ENCODE measurements at regions not wholly inside any gene's neighbourhood (a gene's known extent, or its start where the extent isn't known, plus 50 kb on each side); places are given as distances from the start of the nearest gene placed in this dataset.

GRCh38 chr3:116618930-116619329 is 90.6 kb upstream of the TUSC7 start:
- TF ChIP-seq POLR2A (IDR thresholded peaks at IDR 0.05) (no peak), CTCF (IDR thresholded peaks at IDR 0.05) (no peak)
- intact Hi-C loops (cut with DNase I), result no loop called here
- no peak overlapping the region for H3K4me3 ChIP-seq
- no peaks in the 10 kb centered on the region for H3K4me1 ChIP-seq
- H3K27ac ChIP-seq, result no peak overlapping the region
- no peaks in the 10 kb centered on the region for H3K36me3 ChIP-seq (replicated peaks in 1 of 2; ENCODE audit: insufficient read depth in 1 of 2, low read depth in 2 of 2)
- 73 to 79% methylated on average over 2 of the region's 2 CpGs for WGBS, 2 donors
- H3K9me3 ChIP-seq, result no peaks in the 10 kb centered on the region
- H3K27me3 ChIP-seq, result no peaks in the 10 kb centered on the region
- ATAC-seq (no peak), DNase-seq (no peak)

GRCh38 chr3:116630494-116630893 is 79.1 kb upstream of the TUSC7 start:
- H3K4me1 ChIP-seq, result no peaks in the 10 kb centered on the region
- no peaks in the 10 kb centered on the region for H3K27me3 ChIP-seq
- no peaks in the 10 kb centered on the region for H3K9me3 ChIP-seq
- no peaks in the 10 kb centered on the region for H3K36me3 ChIP-seq (replicated peaks in 1 of 2; ENCODE audit: insufficient read depth in 1 of 2, low read depth in 2 of 2)
- no peak for TF ChIP-seq CTCF (IDR thresholded peaks at IDR 0.05)
- no peak for TF ChIP-seq POLR2A (IDR thresholded peaks at IDR 0.05)
- DNase-seq, result no peak
- no peak overlapping the region for H3K4me3 ChIP-seq
- WGBS, 2 donors, result 51% methylated on average over 4 of the region's 4 CpGs
- ATAC-seq, result no peak
- intact Hi-C loops (cut with DNase I), result no loop called here
- H3K27ac ChIP-seq, result no peak overlapping the region

- Histone ChIP-seq H3K4me1 (no peaks in the 10 kb centered on the region), H3K27ac (no peak overlapping the region), H3K4me3 (no peak overlapping the region), H3K27me3 (no peaks in the 10 kb centered on the region), H3K9me3 (no peaks in the 10 kb centered on the region), H3K36me3 (replicated peaks in 1 of 2; ENCODE audit: insufficient read depth in 1 of 2, low read depth in 2 of 2) (no peaks in the 10 kb centered on the region)
- WGBS, 2 donors, result 61 to 68% methylated on average over 2 of the region's 2 CpGs
- DNase-seq, result no peak
- intact Hi-C loops (cut with DNase I), result no loop called here
- TF ChIP-seq CTCF (IDR thresholded peaks at IDR 0.05), result no peak
- no peak for TF ChIP-seq POLR2A (IDR thresholded peaks at IDR 0.05)
- ATAC-seq, result no peak
Observed at GRCh38 chr3:116639641-116640040, 69.9 kb upstream of the TUSC7 start.

GRCh38 chr3:116640109-116640508 is 69.5 kb upstream of the TUSC7 start:
- ATAC-seq (no peak), DNase-seq (no peak)
- Histone ChIP-seq H3K9me3 (no peaks in the 10 kb centered on the region), H3K4me1 (no peaks in the 10 kb centered on the region), H3K36me3 (replicated peaks in 1 of 2; ENCODE audit: insufficient read depth in 1 of 2, low read depth in 2 of 2) (no peaks in the 10 kb centered on the region), H3K4me3 (no peak overlapping the region), H3K27ac (no peak overlapping the region), H3K27me3 (no peaks in the 10 kb centered on the region)
- intact Hi-C loops (cut with DNase I), result no loop called here
- 57 to 70% methylated on average over 3 of the region's 3 CpGs for WGBS, 2 donors
- TF ChIP-seq POLR2A (IDR thresholded peaks at IDR 0.05) (no peak), CTCF (IDR thresholded peaks at IDR 0.05) (no peak)

- no peaks in the 10 kb centered on the region for H3K9me3 ChIP-seq
- TF ChIP-seq POLR2A (IDR thresholded peaks at IDR 0.05), result no peak
- no peak for TF ChIP-seq CTCF (IDR thresholded peaks at IDR 0.05)
- H3K4me1 ChIP-seq, result no peaks in the 10 kb centered on the region
- H3K36me3 ChIP-seq (replicated peaks in 1 of 2; ENCODE audit: insufficient read depth in 1 of 2, low read depth in 2 of 2), result no peaks in the 10 kb centered on the region
- H3K27ac ChIP-seq, result no peak overlapping the region
- no peaks in the 10 kb centered on the region for H3K27me3 ChIP-seq
- no peak overlapping the region for H3K4me3 ChIP-seq
- no peak for ATAC-seq
- no peak for DNase-seq
- intact Hi-C loops (cut with DNase I), result no loop called here
Observed at GRCh38 chr3:116643001-116643400, 66.6 kb upstream of the TUSC7 start.
